Body of pancreas (tissue), 4 donors: ENCODE measurements at regions not wholly inside any gene's neighbourhood (a gene's known extent, or its start where the extent isn't known, plus 50 kb on each side); places are given as distances from the start of the nearest gene placed in this dataset.

Experiments used
- POLR2A ChIP-seq, 3 donors: fragments of 450-650 bp; IDR thresholded peaks; one replicate each; pipeline ENCODE4 v1.6.1; 2016; ENCODE audit warnings: antibody characterized with exemption in 3 of 3, mild to moderate bottlenecking in 2 of 3
- TF ChIP-seq, protein P1 (sequence below), 7 experiments: fragments of 450-650 bp in 4 of 7; fragments of 200-600 bp in 3 of 7; sonication (generic) in 3 of 7; IDR thresholded peaks; one replicate each; pipeline ENCODE4 v1.5.1; 2016 to 2019; ENCODE audit warnings: antibody characterized with exemption in 7 of 7

- TF ChIP-seq, protein P1, sequence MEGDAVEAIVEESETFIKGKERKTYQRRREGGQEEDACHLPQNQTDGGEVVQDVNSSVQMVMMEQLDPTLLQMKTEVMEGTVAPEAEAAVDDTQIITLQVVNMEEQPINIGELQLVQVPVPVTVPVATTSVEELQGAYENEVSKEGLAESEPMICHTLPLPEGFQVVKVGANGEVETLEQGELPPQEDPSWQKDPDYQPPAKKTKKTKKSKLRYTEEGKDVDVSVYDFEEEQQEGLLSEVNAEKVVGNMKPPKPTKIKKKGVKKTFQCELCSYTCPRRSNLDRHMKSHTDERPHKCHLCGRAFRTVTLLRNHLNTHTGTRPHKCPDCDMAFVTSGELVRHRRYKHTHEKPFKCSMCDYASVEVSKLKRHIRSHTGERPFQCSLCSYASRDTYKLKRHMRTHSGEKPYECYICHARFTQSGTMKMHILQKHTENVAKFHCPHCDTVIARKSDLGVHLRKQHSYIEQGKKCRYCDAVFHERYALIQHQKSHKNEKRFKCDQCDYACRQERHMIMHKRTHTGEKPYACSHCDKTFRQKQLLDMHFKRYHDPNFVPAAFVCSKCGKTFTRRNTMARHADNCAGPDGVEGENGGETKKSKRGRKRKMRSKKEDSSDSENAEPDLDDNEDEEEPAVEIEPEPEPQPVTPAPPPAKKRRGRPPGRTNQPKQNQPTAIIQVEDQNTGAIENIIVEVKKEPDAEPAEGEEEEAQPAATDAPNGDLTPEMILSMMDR (IDR thresholded peaks at IDR 0.05): no peak
- TF ChIP-seq POLR2A (IDR thresholded peaks at IDR 0.05): no peak
These were observed 113.5 kb downstream of the BTG1 start for GRCh38 chr12:92032101-92032500.
